Panc1 (cell line): ENCODE measurements at regions not wholly inside any gene's neighbourhood (a gene's known extent, or its start where the extent isn't known, plus 50 kb on each side); places are given as distances from the start of the nearest gene placed in this dataset.

ENCODE experiments used
- TF ChIP-seq, protein P1 (sequence below), 2 experiments: IDR thresholded peaks; 2 replicates each; pipeline ENCODE4 v1.6.1; 2011 to 2012; ENCODE audit warnings: low read depth in 2 of 2, control low read depth in 1 of 2, low read length in 1 of 2, mild to moderate bottlenecking in 1 of 2, moderate library complexity in 1 of 2; ENCODE audit not compliant: insufficient read depth in 1 of 2
- TF ChIP-seq, protein P2 (sequence below): fragments of 450-650 bp; IDR thresholded peaks from 2 replicates; pipeline ENCODE4 v1.5.1; 2017; ENCODE audit warnings: mild to moderate bottlenecking

DNA sequence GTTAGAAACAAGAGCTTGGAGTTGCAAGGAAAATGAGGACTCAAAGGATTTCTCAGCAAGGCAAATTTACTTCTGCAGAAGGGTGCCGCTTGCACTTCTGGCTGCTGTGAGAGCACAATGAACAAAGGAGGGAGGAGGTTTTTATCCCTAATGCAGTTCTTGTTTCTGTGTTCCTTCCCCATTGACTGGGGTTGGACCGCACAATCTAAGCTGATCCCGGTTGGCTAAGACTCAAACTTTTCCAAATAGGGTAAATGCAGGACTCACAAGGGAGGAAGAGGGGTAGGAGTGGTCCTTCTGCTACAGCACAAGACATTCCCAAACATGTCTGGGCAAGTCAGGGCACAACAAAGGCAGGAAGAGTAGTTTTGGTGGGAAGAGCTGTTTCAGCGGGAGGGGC, 249.6 kb upstream of the MOCS1 start:
- TF ChIP-seq, protein P1, sequence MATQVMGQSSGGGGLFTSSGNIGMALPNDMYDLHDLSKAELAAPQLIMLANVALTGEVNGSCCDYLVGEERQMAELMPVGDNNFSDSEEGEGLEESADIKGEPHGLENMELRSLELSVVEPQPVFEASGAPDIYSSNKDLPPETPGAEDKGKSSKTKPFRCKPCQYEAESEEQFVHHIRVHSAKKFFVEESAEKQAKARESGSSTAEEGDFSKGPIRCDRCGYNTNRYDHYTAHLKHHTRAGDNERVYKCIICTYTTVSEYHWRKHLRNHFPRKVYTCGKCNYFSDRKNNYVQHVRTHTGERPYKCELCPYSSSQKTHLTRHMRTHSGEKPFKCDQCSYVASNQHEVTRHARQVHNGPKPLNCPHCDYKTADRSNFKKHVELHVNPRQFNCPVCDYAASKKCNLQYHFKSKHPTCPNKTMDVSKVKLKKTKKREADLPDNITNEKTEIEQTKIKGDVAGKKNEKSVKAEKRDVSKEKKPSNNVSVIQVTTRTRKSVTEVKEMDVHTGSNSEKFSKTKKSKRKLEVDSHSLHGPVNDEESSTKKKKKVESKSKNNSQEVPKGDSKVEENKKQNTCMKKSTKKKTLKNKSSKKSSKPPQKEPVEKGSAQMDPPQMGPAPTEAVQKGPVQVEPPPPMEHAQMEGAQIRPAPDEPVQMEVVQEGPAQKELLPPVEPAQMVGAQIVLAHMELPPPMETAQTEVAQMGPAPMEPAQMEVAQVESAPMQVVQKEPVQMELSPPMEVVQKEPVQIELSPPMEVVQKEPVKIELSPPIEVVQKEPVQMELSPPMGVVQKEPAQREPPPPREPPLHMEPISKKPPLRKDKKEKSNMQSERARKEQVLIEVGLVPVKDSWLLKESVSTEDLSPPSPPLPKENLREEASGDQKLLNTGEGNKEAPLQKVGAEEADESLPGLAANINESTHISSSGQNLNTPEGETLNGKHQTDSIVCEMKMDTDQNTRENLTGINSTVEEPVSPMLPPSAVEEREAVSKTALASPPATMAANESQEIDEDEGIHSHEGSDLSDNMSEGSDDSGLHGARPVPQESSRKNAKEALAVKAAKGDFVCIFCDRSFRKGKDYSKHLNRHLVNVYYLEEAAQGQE (IDR thresholded peaks at IDR 0.05; ENCODE audit: insufficient read depth in 1 of 2, low read depth in 2 of 2, low read length in 1 of 2), result no peak
- TF ChIP-seq, protein P2, sequence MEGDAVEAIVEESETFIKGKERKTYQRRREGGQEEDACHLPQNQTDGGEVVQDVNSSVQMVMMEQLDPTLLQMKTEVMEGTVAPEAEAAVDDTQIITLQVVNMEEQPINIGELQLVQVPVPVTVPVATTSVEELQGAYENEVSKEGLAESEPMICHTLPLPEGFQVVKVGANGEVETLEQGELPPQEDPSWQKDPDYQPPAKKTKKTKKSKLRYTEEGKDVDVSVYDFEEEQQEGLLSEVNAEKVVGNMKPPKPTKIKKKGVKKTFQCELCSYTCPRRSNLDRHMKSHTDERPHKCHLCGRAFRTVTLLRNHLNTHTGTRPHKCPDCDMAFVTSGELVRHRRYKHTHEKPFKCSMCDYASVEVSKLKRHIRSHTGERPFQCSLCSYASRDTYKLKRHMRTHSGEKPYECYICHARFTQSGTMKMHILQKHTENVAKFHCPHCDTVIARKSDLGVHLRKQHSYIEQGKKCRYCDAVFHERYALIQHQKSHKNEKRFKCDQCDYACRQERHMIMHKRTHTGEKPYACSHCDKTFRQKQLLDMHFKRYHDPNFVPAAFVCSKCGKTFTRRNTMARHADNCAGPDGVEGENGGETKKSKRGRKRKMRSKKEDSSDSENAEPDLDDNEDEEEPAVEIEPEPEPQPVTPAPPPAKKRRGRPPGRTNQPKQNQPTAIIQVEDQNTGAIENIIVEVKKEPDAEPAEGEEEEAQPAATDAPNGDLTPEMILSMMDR, result no peak
